Lung (tissue), 11 donors: ENCODE measurements at regions not wholly inside any gene's neighbourhood (a gene's known extent, or its start where the extent isn't known, plus 50 kb on each side); places are given as distances from the start of the nearest gene placed in this dataset.
A peak's percentile ranks its signal among the peaks of the same experiment; 100 is the strongest.

Experiments used
- ATAC-seq: fragments of 200-7000 bp; cut with Tn5 transposase; one replicate; pipeline ENCODE4 v1.9.1; 2020; ENCODE audit warnings: moderate number of reproducible peaks; ENCODE audit not compliant: insufficient read depth, low FRiP score
- DNase-seq, 3 donors: peaks; one replicate each; pipeline ENCODE4 v3.0.0-alpha.2; 2013 to 2017
- H3K27ac ChIP-seq, 2 donors: one replicate each; pipeline ENCODE4 v1.5.1; 2013; ENCODE audit warnings: mild to moderate bottlenecking in 2 of 2, moderate library complexity in 2 of 2, control low read depth in 1 of 2, inconsistent platforms in 1 of 2, low read depth in 1 of 2, low read length in 1 of 2
- H3K27me3 ChIP-seq, 3 donors: one replicate each; pipeline ENCODE4 v1.5.1; 2013; ENCODE audit warnings: low read length in 2 of 3; ENCODE audit not compliant: control insufficient read depth in 3 of 3, insufficient read depth in 3 of 3
- H3K36me3 ChIP-seq, 4 donors: one replicate each; pipeline ENCODE4 v1.5.1; 2013; ENCODE audit warnings: low read length in 4 of 4, mild to moderate bottlenecking in 1 of 4, moderate library complexity in 1 of 4; ENCODE audit not compliant: control insufficient read depth in 4 of 4, insufficient read depth in 4 of 4
- H3K4me1 ChIP-seq, 5 donors: one replicate each; pipeline ENCODE4 v1.5.1; 2013; ENCODE audit warnings: low read length in 5 of 5, mild to moderate bottlenecking in 2 of 5, moderate library complexity in 1 of 5; ENCODE audit not compliant: control insufficient read depth in 5 of 5, insufficient read depth in 5 of 5
- H3K4me3 ChIP-seq: one replicate; pipeline ENCODE4 v1.5.1; 2013; ENCODE audit warnings: mild to moderate bottlenecking, control low read depth, moderate library complexity
- H3K9ac ChIP-seq, 2 donors: one replicate each; pipeline ENCODE4 v1.5.1; 2013; ENCODE audit warnings: low read length in 2 of 2, control low read depth in 1 of 2; ENCODE audit not compliant: insufficient read depth in 1 of 2
- H3K9me3 ChIP-seq, 4 donors: one replicate each; pipeline ENCODE4 v1.5.1; 2013; ENCODE audit warnings: low read length in 3 of 4, mild to moderate bottlenecking in 1 of 4, moderate library complexity in 1 of 4; ENCODE audit not compliant: control insufficient read depth in 4 of 4, insufficient read depth in 3 of 4
- WGBS, 2 donors: extraction: QIAGEN DNeasy Blood & Tissue Kit; methylation state at CpG; one replicate each; pipeline ENCODE4 v1.1.7; 2013; 5-methylcytosine and 5-hydroxymethylcytosine counted together
- TF ChIP-seq, protein P1 (sequence below): IDR thresholded peaks from 2 replicates; pipeline ENCODE4 v1.5.1; 2012; ENCODE audit warnings: mild to moderate bottlenecking; ENCODE audit errors: control extremely low read depth, extremely low read depth
- donor health status: control.
- donor health status: control.
- donor health status: Bipolar disorder and iron deficiency.
- donor health status: healthy.
- donor health status: DM: yes; HTN: yes; CAD: no.

DNA sequence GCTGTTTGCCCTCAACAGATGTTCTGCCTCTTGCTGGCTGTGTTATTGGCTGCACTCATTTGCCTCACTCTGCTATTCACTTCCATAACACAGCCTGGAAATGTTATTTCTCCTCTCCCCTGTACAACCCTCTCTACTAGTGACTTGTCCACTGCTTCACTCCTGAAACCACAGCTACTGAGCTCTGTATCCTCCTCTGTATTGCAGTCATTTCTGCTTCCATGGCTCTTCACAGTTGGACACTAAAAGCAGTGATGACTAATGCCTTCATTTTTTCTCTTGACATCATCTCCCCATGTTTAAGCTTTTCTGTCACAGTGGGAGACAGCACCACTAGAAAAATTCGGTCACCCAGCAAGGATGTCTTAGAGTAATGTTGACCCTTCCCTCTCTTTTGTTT is 123.0 kb upstream of the PPP1R2C start:
- peak in 2 of 3 donors; percentile 37 to 42 for DNase-seq
- peaks cover 3 to 9% (median 4%) of the 10 kb centered on the region in 3 donors for H3K27me3 ChIP-seq
- 40 to 89% methylated on average over 1 of the region's 1 CpG for WGBS, 2 donors
- H3K9me3 ChIP-seq: no peaks in the 10 kb centered on the region
- peaks cover 0 to 5% (median 0%) of the 10 kb centered on the region in 5 donors for H3K4me1 ChIP-seq
- no peaks in the 10 kb centered on the region for H3K36me3 ChIP-seq
- TF ChIP-seq, protein P1, sequence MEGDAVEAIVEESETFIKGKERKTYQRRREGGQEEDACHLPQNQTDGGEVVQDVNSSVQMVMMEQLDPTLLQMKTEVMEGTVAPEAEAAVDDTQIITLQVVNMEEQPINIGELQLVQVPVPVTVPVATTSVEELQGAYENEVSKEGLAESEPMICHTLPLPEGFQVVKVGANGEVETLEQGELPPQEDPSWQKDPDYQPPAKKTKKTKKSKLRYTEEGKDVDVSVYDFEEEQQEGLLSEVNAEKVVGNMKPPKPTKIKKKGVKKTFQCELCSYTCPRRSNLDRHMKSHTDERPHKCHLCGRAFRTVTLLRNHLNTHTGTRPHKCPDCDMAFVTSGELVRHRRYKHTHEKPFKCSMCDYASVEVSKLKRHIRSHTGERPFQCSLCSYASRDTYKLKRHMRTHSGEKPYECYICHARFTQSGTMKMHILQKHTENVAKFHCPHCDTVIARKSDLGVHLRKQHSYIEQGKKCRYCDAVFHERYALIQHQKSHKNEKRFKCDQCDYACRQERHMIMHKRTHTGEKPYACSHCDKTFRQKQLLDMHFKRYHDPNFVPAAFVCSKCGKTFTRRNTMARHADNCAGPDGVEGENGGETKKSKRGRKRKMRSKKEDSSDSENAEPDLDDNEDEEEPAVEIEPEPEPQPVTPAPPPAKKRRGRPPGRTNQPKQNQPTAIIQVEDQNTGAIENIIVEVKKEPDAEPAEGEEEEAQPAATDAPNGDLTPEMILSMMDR: no peak
- no peak overlapping the region for H3K27ac ChIP-seq
- H3K9ac ChIP-seq: no peak overlapping the region
- no peak overlapping the region for H3K4me3 ChIP-seq
- ATAC-seq: no peak

DNA sequence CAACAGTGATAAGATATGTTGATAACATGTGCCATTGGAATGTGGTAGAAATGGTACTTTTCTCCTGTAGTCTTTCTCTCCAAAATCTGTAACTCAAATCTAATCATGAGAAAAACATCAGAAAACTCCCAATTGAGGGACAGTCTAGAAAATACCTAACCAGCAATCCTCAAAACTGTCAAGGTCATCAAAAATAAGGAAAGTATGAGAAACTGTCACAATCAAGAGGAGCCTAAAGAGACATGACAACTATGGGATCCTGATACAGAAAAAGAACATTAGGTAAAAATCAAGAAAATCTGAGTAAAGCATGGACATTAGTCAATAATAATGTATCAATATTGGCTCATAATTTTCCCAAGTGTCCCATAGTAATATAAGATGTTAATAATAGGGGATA is 124.5 kb upstream of the PPP1R2C start:
- no peaks in the 10 kb centered on the region for H3K9me3 ChIP-seq
- H3K9ac ChIP-seq: no peak overlapping the region
- H3K4me1 ChIP-seq: peaks cover 0 to 5% (median 0%) of the 10 kb centered on the region in 5 donors
- no peak overlapping the region for H3K4me3 ChIP-seq
- H3K36me3 ChIP-seq: no peaks in the 10 kb centered on the region
- TF ChIP-seq, protein P1: no peak
- no peak for DNase-seq
- ATAC-seq: no peak
- H3K27me3 ChIP-seq: peaks cover 3 to 9% (median 4%) of the 10 kb centered on the region in 3 donors
- H3K27ac ChIP-seq: no peak overlapping the region

DNA sequence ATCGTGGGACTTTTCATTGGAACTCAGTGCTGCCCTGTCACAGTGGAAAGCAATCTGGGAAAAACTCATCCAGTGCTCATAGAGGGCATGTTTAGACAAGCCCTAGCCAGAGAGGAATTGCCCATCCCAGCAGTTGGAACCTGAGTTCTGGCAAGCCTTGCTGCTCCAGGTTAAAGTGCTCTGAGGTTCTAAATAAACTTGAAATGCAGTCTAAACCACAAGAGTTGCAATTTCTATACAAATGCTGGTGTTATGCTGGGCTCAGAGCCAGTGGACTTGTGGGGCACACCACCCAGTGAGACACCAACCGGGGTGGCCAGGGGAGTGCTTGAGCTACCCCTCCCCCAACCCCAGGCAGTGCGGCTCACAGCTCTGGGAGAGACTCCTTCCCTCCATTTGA is 142.8 kb upstream of the PPP1R2C start:
- WGBS, 2 donors: 79 to 92% methylated on average over 3 of the region's 3 CpGs
- ATAC-seq: no peak
- no peak overlapping the region for H3K27ac ChIP-seq

DNA sequence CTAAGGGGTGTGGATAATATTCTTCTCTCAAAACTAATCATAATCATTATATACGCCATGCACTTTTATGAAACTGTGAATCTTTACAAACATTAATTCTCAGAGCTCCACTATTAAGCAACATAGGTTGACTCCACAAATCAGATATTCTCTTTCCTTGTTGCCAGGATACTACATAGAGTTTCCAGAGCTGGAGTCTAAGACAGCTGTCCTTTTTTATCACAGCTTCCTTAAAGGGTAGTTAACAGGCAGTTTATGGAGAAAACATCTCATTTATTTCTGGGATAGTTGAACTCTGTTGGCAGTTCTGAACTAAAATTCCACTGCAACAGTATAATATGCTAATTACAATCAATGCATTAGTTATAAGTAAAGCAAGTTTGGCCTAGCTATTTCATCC is 152.1 kb upstream of the PPP1R2C start:
- H3K9me3 ChIP-seq: peaks cover 0 to 2% (median 0%) of the 10 kb centered on the region in 4 donors
- TF ChIP-seq, protein P1: no peak
- WGBS, 2 donors: 86 to 88% methylated on average over 1 of the region's 1 CpG
- DNase-seq: peak in 2 of 3 donors; percentile 75 to 79
- H3K36me3 ChIP-seq: no peaks in the 10 kb centered on the region
- peaks cover 0 to 7% (median 0%) of the 10 kb centered on the region in 5 donors for H3K4me1 ChIP-seq
- no peak overlapping the region for H3K9ac ChIP-seq
- no peak for ATAC-seq
- H3K27me3 ChIP-seq: peaks cover 0 to 7% (median 2%) of the 10 kb centered on the region in 3 donors
- H3K27ac ChIP-seq: no peak overlapping the region
- H3K4me3 ChIP-seq: no peak overlapping the region

More for the DNA sequence above, 142.8 kb upstream of the PPP1R2C start:
- TF ChIP-seq, protein P1: no peak
- DNase-seq: no peak
- Histone ChIP-seq H3K4me1 (no peaks in the 10 kb centered on the region), H3K36me3 (no peaks in the 10 kb centered on the region), H3K27me3 (peaks cover 2 to 3% (median 2%) of the 10 kb centered on the region in 3 donors), H3K9ac (no peak overlapping the region), H3K9me3 (peaks cover 0 to 7% (median 0%) of the 10 kb centered on the region in 4 donors), H3K4me3 (no peak overlapping the region)
